ENCODE measurements at regions not wholly inside any gene's neighbourhood (a gene's known extent, or its start where the extent isn't known, plus 50 kb on each side); places are given as distances from the start of the nearest gene placed in this dataset.

GRCh38 chr9:73011181-73011750 lies 58.4 kb upstream of the ALDH1A1 start:
- DNase-seq: no peak

- DNase-seq: no peak
Measured at GRCh38 chr9:73009649-73010288, 56.9 kb upstream of the ALDH1A1 start.

GRCh38 chr9:73007966-73008672 lies 55.3 kb upstream of the ALDH1A1 start:
- no peak for DNase-seq

- DNase-seq: no peak
Measured at GRCh38 chr9:73006986-73007385, 54.1 kb upstream of the ALDH1A1 start.
